ENCODE measurements at regions not wholly inside any gene's neighbourhood (a gene's known extent, or its start where the extent isn't known, plus 50 kb on each side); places are given as distances from the start of the nearest gene placed in this dataset.

- CTCF ChIA-PET, result interaction anchor here (0.6 to 1.6 kb wide), 3 partner anchors 11 to 17 kb away, joined by 3 to 4 read pairs (median 3); no protein-coding TSS in a partner anchor
- TF ChIP-seq CTCF (IDR thresholded peaks at IDR 0.05; ENCODE audit: control extremely low read depth, extremely low read depth, low read depth, missing control alignments), result no peak
- no peak for DNase-seq (ENCODE audit: extremely low spot score)
- POLR2A ChIA-PET, result no interaction called here
Observed at GRCh38 chr4:160956875-160957274, 1206.9 kb downstream of the FSTL5 start.

- DNase-seq (ENCODE audit: extremely low spot score), result no peak
- TF ChIP-seq CTCF (IDR thresholded peaks at IDR 0.05; ENCODE audit: control extremely low read depth, extremely low read depth, low read depth, missing control alignments), result no peak
- ChIA-PET CTCF (interaction anchor here (1.0 kb wide), 1 partner anchor 13 kb away, joined by 3 read pairs; no protein-coding TSS in a partner anchor), POLR2A (no interaction called here)
Observed at GRCh38 chr4:160969925-160970324, 1193.9 kb downstream of the FSTL5 start.

GRCh38 chr4:160980091-160980490 lies 1183.7 kb downstream of the FSTL5 start:
- DNase-seq (ENCODE audit: extremely low spot score), result no peak
- CTCF ChIA-PET, result no interaction called here
- POLR2A ChIA-PET, result no interaction called here
- TF ChIP-seq CTCF (IDR thresholded peaks at IDR 0.05; ENCODE audit: control extremely low read depth, extremely low read depth, low read depth, missing control alignments), result no peak

- ChIA-PET CTCF (no interaction called here), POLR2A (no interaction called here)
- no peak for TF ChIP-seq CTCF (IDR thresholded peaks at IDR 0.05; ENCODE audit: control extremely low read depth, extremely low read depth, low read depth, missing control alignments)
- no peak for DNase-seq (ENCODE audit: extremely low spot score)
Observed at GRCh38 chr4:160981083-160981482, 1182.7 kb downstream of the FSTL5 start.

- no peak for TF ChIP-seq CTCF (IDR thresholded peaks at IDR 0.05; ENCODE audit: control extremely low read depth, extremely low read depth, low read depth, missing control alignments)
- no peak for DNase-seq (ENCODE audit: extremely low spot score)
- ChIA-PET POLR2A (no interaction called here), CTCF (no interaction called here)
Observed at GRCh38 chr4:160983035-160983434, 1180.8 kb downstream of the FSTL5 start.

- DNase-seq (ENCODE audit: extremely low spot score), result no peak
- ChIA-PET CTCF (no interaction called here), POLR2A (no interaction called here)
- TF ChIP-seq CTCF (IDR thresholded peaks at IDR 0.05; ENCODE audit: control extremely low read depth, extremely low read depth, low read depth, missing control alignments), result no peak
Observed at GRCh38 chr4:161002386-161002785, 1161.4 kb downstream of the FSTL5 start.
